Hepatocyte (in vitro differentiated cells): ENCODE measurements at regions not wholly inside any gene's neighbourhood (a gene's known extent, or its start where the extent isn't known, plus 50 kb on each side); places are given as distances from the start of the nearest gene placed in this dataset.

Source experiments
- DNase-seq: peaks from one replicate; pipeline ENCODE4 v3.0.0-alpha.2; 2016; ENCODE audit warnings: low spot score
- H2AFZ ChIP-seq: fragments of 200-600 bp; sonication (generic); 2 replicates; pipeline ENCODE4 v1.6.0; 2016; ENCODE audit warnings: antibody characterized with exemption, mild to moderate bottlenecking
- H3K27ac ChIP-seq: fragments of 200-600 bp; sonication (generic); 2 replicates; pipeline ENCODE4 v1.5.1; 2016; ENCODE audit warnings: mild to moderate bottlenecking
- H3K27me3 ChIP-seq: fragments of 200-600 bp; sonication (generic); 2 replicates; pipeline ENCODE4 v1.6.1; 2016
- H3K36me3 ChIP-seq: fragments of 200-600 bp; sonication (generic); replicated peaks from 2 replicates; pipeline ENCODE4 v1.5.1; 2016; ENCODE audit warnings: low read depth; ENCODE audit not compliant: insufficient read depth
- H3K4me1 ChIP-seq: fragments of 200-600 bp; sonication (generic); 2 replicates; pipeline ENCODE4 v1.5.1; 2016; ENCODE audit warnings: mild to moderate bottlenecking, moderate library complexity; ENCODE audit not compliant: insufficient read depth
- H3K4me2 ChIP-seq: fragments of 200-600 bp; sonication (generic); 2 replicates; pipeline ENCODE4 v1.6.0; 2016
- H3K4me3 ChIP-seq: fragments of 200-600 bp; sonication (generic); 2 replicates; pipeline ENCODE4 v1.5.1; 2016; ENCODE audit warnings: mild to moderate bottlenecking
- H3K79me2 ChIP-seq: fragments of 200-600 bp; sonication (generic); 2 replicates; pipeline ENCODE4 v1.6.0; 2017; ENCODE audit warnings: mild to moderate bottlenecking
- H3K9me2 ChIP-seq: fragments of 200-600 bp; sonication (generic); replicated peaks from 2 replicates; pipeline ENCODE4 v1.6.0; 2017; ENCODE audit warnings: mild to moderate bottlenecking; ENCODE audit not compliant: insufficient read depth
- H3K9me3 ChIP-seq: fragments of 200-600 bp; sonication (generic); 2 replicates; pipeline ENCODE4 v1.5.1; 2016; ENCODE audit warnings: low read depth, mild to moderate bottlenecking
- H4K20me1 ChIP-seq: fragments of 200-600 bp; sonication (generic); 2 replicates; pipeline ENCODE4 v1.6.0; 2016; ENCODE audit warnings: mild to moderate bottlenecking; ENCODE audit not compliant: insufficient read depth, poor library complexity, severe bottlenecking
- CTCF ChIP-seq: fragments of 200-600 bp; sonication (generic); IDR thresholded peaks from 2 replicates; pipeline ENCODE4 v1.5.1; 2016; ENCODE audit warnings: antibody characterized with exemption, mild to moderate bottlenecking; ENCODE audit not compliant: poor library complexity
- EZH2 ChIP-seq: fragments of 200-600 bp; sonication (generic); IDR thresholded peaks from 2 replicates; pipeline ENCODE4 v1.6.1; 2016; ENCODE audit warnings: antibody characterized with exemption, mild to moderate bottlenecking, borderline replicate concordance
- EZH2phosphoT487 ChIP-seq: fragments of 200-600 bp; sonication (generic); IDR thresholded peaks from one replicate; pipeline ENCODE4 v1.6.1; 2018; ENCODE audit warnings: antibody characterized with exemption, mild to moderate bottlenecking, low read depth, moderate library complexity; ENCODE audit not compliant: unreplicated experiment, severe bottlenecking
- whole genome bisulfite sequencing: methylation state at CpG from one replicate; pipeline ENCODE4 v1.1.6; 2016; ENCODE audit warnings: low lambda C conversion rate; ENCODE audit errors: missing lambda C conversion rate; 5-methylcytosine and 5-hydroxymethylcytosine counted together

- no peaks in the 10 kb centered on the region for H3K9me2 ChIP-seq
- H4K20me1 ChIP-seq: no peaks in the 10 kb centered on the region
- 85% methylated on average over 3 of the region's 3 CpGs for WGBS
- no peak overlapping the region for H2AFZ ChIP-seq
- no peak overlapping the region for H3K4me2 ChIP-seq
- no peaks in the 10 kb centered on the region for H3K27me3 ChIP-seq
- DNase-seq: no peak
- no peaks in the 10 kb centered on the region for H3K4me1 ChIP-seq
- H3K27ac ChIP-seq: no peak overlapping the region
- no peak for TF ChIP-seq EZH2
- TF ChIP-seq CTCF: no peak
- no peak for TF ChIP-seq EZH2phosphoT487
- H3K9me3 ChIP-seq: no peaks in the 10 kb centered on the region
- no peaks in the 10 kb centered on the region for H3K36me3 ChIP-seq
- no peaks in the 10 kb centered on the region for H3K79me2 ChIP-seq
- H3K4me3 ChIP-seq: no peak overlapping the region
These were observed 200.3 kb upstream of the UMPS start for GRCh38 chr3:124529826-124530571.

- no peak for DNase-seq
- no peaks in the 10 kb centered on the region for H3K9me2 ChIP-seq
These were observed 199.3 kb upstream of the UMPS start for GRCh38 chr3:124530916-124531315.

GRCh38 chr3:124532071-124532470, 198.2 kb upstream of the UMPS start:
- no peaks in the 10 kb centered on the region for H3K9me2 ChIP-seq
- H3K4me3 ChIP-seq: no peak overlapping the region
- no peaks in the 10 kb centered on the region for H3K4me1 ChIP-seq
- no peak overlapping the region for H2AFZ ChIP-seq
- H3K27ac ChIP-seq: no peak overlapping the region
- 94% methylated on average over 1 of the region's 1 CpG for WGBS
- H3K4me2 ChIP-seq: no peak overlapping the region
- no peaks in the 10 kb centered on the region for H4K20me1 ChIP-seq
- no peaks in the 10 kb centered on the region for H3K36me3 ChIP-seq
- TF ChIP-seq CTCF (no peak), EZH2 (no peak), EZH2phosphoT487 (no peak)
- H3K79me2 ChIP-seq: no peaks in the 10 kb centered on the region
- no peaks in the 10 kb centered on the region for H3K27me3 ChIP-seq
- no peaks in the 10 kb centered on the region for H3K9me3 ChIP-seq
- no peak for DNase-seq

More at GRCh38 chr3:124530916-124531315, 199.3 kb upstream of the UMPS start:
- no peaks in the 10 kb centered on the region for H4K20me1 ChIP-seq
- H3K4me3 ChIP-seq: no peak overlapping the region
- no peak overlapping the region for H2AFZ ChIP-seq
- H3K79me2 ChIP-seq: no peaks in the 10 kb centered on the region
- no peak overlapping the region for H3K27ac ChIP-seq
- H3K4me2 ChIP-seq: no peak overlapping the region
- no peaks in the 10 kb centered on the region for H3K27me3 ChIP-seq
- TF ChIP-seq CTCF (no peak), EZH2 (no peak), EZH2phosphoT487 (no peak)
- H3K4me1 ChIP-seq: no peaks in the 10 kb centered on the region
- no peaks in the 10 kb centered on the region for H3K9me3 ChIP-seq
- no peaks in the 10 kb centered on the region for H3K36me3 ChIP-seq
